KMS-11 (cell line): ENCODE measurements at regions not wholly inside any gene's neighbourhood (a gene's known extent, or its start where the extent isn't known, plus 50 kb on each side); places are given as distances from the start of the nearest gene placed in this dataset.

Source experiments
- H2AFZ ChIP-seq: fragments of 200-600 bp; sonication (generic); 2 replicates; pipeline ENCODE4 v1.6.1; 2016; ENCODE audit warnings: antibody characterized with exemption, mixed run types, low read depth
- H3K27ac ChIP-seq: fragments of 200-600 bp; sonication (generic); 2 replicates; pipeline ENCODE4 v1.6.1; 2016; ENCODE audit warnings: mild to moderate bottlenecking, mixed run types
- H3K27me3 ChIP-seq: fragments of 200-600 bp; sonication (generic); 2 replicates; pipeline ENCODE4 v1.6.1; 2017; ENCODE audit warnings: mild to moderate bottlenecking, low read depth, mixed run types, moderate library complexity; ENCODE audit not compliant: insufficient read depth
- H3K36me3 ChIP-seq: fragments of 200-600 bp; sonication (generic); 2 replicates; pipeline ENCODE4 v1.6.1; 2017; ENCODE audit warnings: mild to moderate bottlenecking, mixed run types; ENCODE audit not compliant: insufficient read depth
- H3K4me1 ChIP-seq: fragments of 200-600 bp; sonication (generic); 2 replicates; pipeline ENCODE4 v1.6.1; 2016; ENCODE audit warnings: mild to moderate bottlenecking, low read depth, mixed run types; ENCODE audit not compliant: poor library complexity, severe bottlenecking
- H3K4me2 ChIP-seq: fragments of 200-600 bp; sonication (generic); 2 replicates; pipeline ENCODE4 v1.7.0; 2016; ENCODE audit warnings: mild to moderate bottlenecking, mixed run types
- H3K4me3 ChIP-seq: fragments of 200-600 bp; sonication (generic); IDR thresholded peaks from 2 replicates; pipeline ENCODE4 v1.6.1; 2017; ENCODE audit warnings: low read depth, low read length, mixed read lengths; ENCODE audit not compliant: insufficient read depth
- H3K79me2 ChIP-seq: fragments of 200-600 bp; sonication (generic); 2 replicates; pipeline ENCODE4 v1.6.1; 2016; ENCODE audit warnings: low read depth, mixed run types; ENCODE audit not compliant: insufficient read depth
- H3K9ac ChIP-seq: fragments of 200-600 bp; sonication (generic); 2 replicates; pipeline ENCODE4 v1.6.1; 2016; ENCODE audit warnings: mild to moderate bottlenecking, mixed run types
- H4K20me1 ChIP-seq: fragments of 200-600 bp; sonication (generic); 2 replicates; pipeline ENCODE4 v1.6.1; 2016; ENCODE audit warnings: mild to moderate bottlenecking, mixed run types; ENCODE audit not compliant: insufficient read depth
- CTCF ChIP-seq: fragments of 200-600 bp; sonication (generic); conservative IDR thresholded peaks from 2 replicates; pipeline ENCODE4 v1.6.1; 2017; ENCODE audit warnings: low read depth, mild to moderate bottlenecking, antibody characterized with exemption, low read length, moderate library complexity, mixed read lengths

DNA sequence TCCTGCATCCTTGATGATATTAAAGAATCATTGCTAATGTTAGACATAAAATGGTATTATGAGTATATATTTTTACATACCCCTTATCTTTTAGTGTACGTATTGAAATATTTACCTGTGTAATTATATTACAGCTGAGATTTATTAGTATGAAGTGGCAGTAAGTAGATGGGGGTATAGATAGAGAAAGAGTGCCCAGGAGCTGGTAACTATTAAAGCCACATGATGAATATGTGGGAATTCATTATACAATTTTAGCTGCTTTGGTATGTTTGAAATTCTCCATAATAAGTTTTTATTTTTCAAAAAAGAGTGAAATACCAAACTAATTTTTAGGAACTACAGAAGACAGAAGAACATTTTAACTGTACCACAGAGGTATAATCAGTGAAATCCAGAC, 339.0 kb downstream of the PLPP3 start:
- no peak overlapping the region for H2AFZ ChIP-seq
- no peak overlapping the region for H3K4me2 ChIP-seq
- no peak for TF ChIP-seq CTCF
- H3K4me1 ChIP-seq = no peaks in the 10 kb centered on the region
- H3K9ac ChIP-seq = no peak overlapping the region
- no peak overlapping the region for H3K4me3 ChIP-seq
- H3K27me3 ChIP-seq = no peaks in the 10 kb centered on the region
- H4K20me1 ChIP-seq = no peaks in the 10 kb centered on the region
- no peak overlapping the region for H3K27ac ChIP-seq
- H3K36me3 ChIP-seq = no peaks in the 10 kb centered on the region
- no peaks in the 10 kb centered on the region for H3K79me2 ChIP-seq

DNA sequence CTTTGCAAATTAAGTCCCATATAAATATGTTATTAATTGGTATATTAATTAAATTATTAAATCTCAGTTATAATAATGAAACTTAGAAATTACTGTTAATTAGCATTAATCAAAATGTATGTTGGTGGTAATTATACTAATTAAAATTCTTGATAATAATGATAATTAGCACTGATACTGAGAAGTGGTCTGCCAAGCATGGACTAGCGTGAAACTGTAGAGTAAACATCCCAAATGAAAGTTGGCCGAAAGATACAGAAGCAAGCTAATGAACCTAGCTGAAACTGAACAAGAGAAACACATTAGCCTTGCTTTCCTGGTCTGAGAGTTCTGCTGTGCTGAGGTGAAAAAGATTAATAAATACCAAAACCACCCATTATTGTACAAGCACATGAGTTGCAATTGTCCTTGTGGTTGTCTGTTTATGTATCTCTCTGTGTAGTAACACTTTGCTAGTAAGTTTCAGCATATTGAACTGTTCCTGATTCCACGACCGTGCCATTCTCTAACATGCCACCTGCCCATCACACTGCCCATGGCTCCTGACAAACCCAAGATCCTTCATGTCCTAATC, 341.8 kb downstream of the PLPP3 start:
- Histone ChIP-seq H3K79me2 (no peaks in the 10 kb centered on the region), H3K4me3 (no peak overlapping the region), H3K27ac (no peak overlapping the region), H2AFZ (no peak overlapping the region), H4K20me1 (no peaks in the 10 kb centered on the region), H3K27me3 (no peaks in the 10 kb centered on the region), H3K4me2 (no peak overlapping the region), H3K9ac (no peak overlapping the region), H3K4me1 (no peaks in the 10 kb centered on the region), H3K36me3 (no peaks in the 10 kb centered on the region)
- TF ChIP-seq CTCF = no peak

- Histone ChIP-seq H3K27me3 (no peaks in the 10 kb centered on the region), H3K4me2 (no peak overlapping the region), H3K27ac (no peak overlapping the region), H3K79me2 (no peaks in the 10 kb centered on the region), H3K4me3 (no peak overlapping the region), H3K36me3 (no peaks in the 10 kb centered on the region), H2AFZ (no peak overlapping the region), H3K4me1 (no peaks in the 10 kb centered on the region), H3K9ac (no peak overlapping the region), H4K20me1 (no peaks in the 10 kb centered on the region)
- no peak for TF ChIP-seq CTCF
Measured at GRCh38 chr1:56236688-56237087, 342.7 kb downstream of the PLPP3 start.

DNA sequence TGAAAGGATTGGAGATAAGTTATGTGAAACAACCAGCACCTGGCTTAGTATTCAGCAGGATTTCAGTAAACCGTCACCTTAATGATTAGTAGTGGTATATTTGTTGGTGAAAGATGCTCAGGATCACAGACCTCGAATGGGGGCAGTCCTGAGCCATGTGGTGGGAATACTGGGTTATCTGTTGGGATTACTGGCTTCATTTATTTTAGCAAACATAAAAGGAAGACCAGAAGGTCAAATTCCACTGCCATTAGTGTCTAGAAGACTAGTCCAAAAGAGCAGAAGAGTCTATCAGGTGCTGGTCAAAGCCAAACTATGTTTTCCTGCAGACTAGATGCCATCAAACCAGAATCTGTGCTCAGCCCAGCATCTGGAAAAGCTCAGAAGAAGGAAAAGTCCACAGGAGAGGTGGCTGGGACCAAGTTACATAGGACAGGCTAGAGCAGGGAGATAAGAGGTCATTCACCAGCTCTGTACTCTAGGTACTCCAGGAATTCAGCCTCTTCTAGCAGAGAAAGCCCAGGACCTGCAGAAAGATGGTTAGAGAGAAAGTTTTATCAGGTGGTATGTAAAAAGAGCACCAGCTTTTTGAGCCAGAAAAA, 343.4 kb downstream of the PLPP3 start:
- no peaks in the 10 kb centered on the region for H3K4me1 ChIP-seq
- H3K36me3 ChIP-seq = no peaks in the 10 kb centered on the region
- no peaks in the 10 kb centered on the region for H3K27me3 ChIP-seq
- no peak overlapping the region for H2AFZ ChIP-seq
- H3K4me3 ChIP-seq = no peak overlapping the region
- no peak overlapping the region for H3K4me2 ChIP-seq
- H3K27ac ChIP-seq = no peak overlapping the region
- no peaks in the 10 kb centered on the region for H3K79me2 ChIP-seq
- no peak overlapping the region for H3K9ac ChIP-seq
- TF ChIP-seq CTCF = no peak
- no peaks in the 10 kb centered on the region for H4K20me1 ChIP-seq
